Adrenal gland (tissue), 9 donors: ENCODE measurements at regions not wholly inside any gene's neighbourhood (a gene's known extent, or its start where the extent isn't known, plus 50 kb on each side); places are given as distances from the start of the nearest gene placed in this dataset.

Experiments
- DNase-seq, 7 donors: peaks; one replicate each; pipeline ENCODE4 v3.0.0-alpha.2; 2019 to 2020
- H3K27ac ChIP-seq, 5 donors: fragments of 200-600 bp; sonication (generic) in 4 of 5; 1 replicate in 3 of 5; 2 replicates in 2 of 5; pipeline versions ENCODE4 v1.5.1 to v1.8.0; 2016 to 2020; ENCODE audit warnings: mild to moderate bottlenecking in 1 of 5
- H3K27me3 ChIP-seq: fragments of 200-600 bp; 2 replicates; pipeline ENCODE4 v1.8.0; 2021
- H3K36me3 ChIP-seq, 2 donors: fragments of 200-600 bp; replicated peaks in 1 of 2; 1 replicate in 1 of 2; 2 replicates in 1 of 2; pipeline versions ENCODE4 v1.5.1 to v1.8.0; 2018 to 2022
- H3K4me1 ChIP-seq, 2 donors: fragments of 200-600 bp; replicated peaks in 1 of 2; 1 replicate in 1 of 2; 2 replicates in 1 of 2; pipeline versions ENCODE4 v1.5.1 to v1.8.0; 2018 to 2021
- H3K4me3 ChIP-seq, 4 donors: fragments of 200-600 bp; sonication (generic) in 3 of 4; one replicate each; pipeline ENCODE4 v1.5.1; 2016 to 2018
- H3K9me3 ChIP-seq, 3 donors: fragments of 200-600 bp; sonication (generic) in 1 of 3; replicated peaks in 1 of 3; 1 replicate in 2 of 3; 2 replicates in 1 of 3; pipeline versions ENCODE4 v1.5.1 to v1.8.0; 2016 to 2021
- POLR2A ChIP-seq, 2 donors: fragments of 450-650 bp; IDR thresholded peaks; one replicate each; pipeline ENCODE4 v1.6.1; 2017; ENCODE audit warnings: antibody characterized with exemption in 2 of 2, mild to moderate bottlenecking in 2 of 2, moderate library complexity in 1 of 2
- WGBS, 4 donors: extraction: QIAGEN DNeasy Blood & Tissue Kit in 2 of 4; methylation state at CpG; one replicate each; pipeline versions ENCODE4 v1.1.5 to v1.1.7; 2013 to 2017; 5-methylcytosine and 5-hydroxymethylcytosine counted together
- intact Hi-C, 2 donors: fragments of 100-400 bp; cut with DNase I; formaldehyde crosslinking; loops; one replicate each; pipeline versions ENCODE4 v1.14.1 to v1.15.0; 2022 to 2023
- TF ChIP-seq, protein P1 (sequence below), 6 experiments: fragments of 450-650 bp in 4 of 6; fragments of 200-600 bp in 2 of 6; sonication (generic) in 1 of 6; IDR thresholded peaks; 1 replicate in 5 of 6; 2 replicates in 1 of 6; pipeline versions ENCODE4 v1.5.1 to v1.8.0; 2016 to 2021; ENCODE audit warnings: antibody characterized with exemption in 6 of 6, mild to moderate bottlenecking in 2 of 6, moderate library complexity in 1 of 6
- donor health status: healthy with polysubstance abuse.
- donor health status: Bipolar disorder and iron deficiency.
- donor health status: DM: yes; HTN: yes; CAD: no.
- donor health status: DM: no; HTN: no; CAD: no.
- donor health status: DM: no; HTN: no; CAD: no.

GRCh38 chr6:48197941-48198340 is 86.9 kb upstream of the PTCHD4 start:
- H3K36me3 ChIP-seq, result no peaks in the 10 kb centered on the region

DNA sequence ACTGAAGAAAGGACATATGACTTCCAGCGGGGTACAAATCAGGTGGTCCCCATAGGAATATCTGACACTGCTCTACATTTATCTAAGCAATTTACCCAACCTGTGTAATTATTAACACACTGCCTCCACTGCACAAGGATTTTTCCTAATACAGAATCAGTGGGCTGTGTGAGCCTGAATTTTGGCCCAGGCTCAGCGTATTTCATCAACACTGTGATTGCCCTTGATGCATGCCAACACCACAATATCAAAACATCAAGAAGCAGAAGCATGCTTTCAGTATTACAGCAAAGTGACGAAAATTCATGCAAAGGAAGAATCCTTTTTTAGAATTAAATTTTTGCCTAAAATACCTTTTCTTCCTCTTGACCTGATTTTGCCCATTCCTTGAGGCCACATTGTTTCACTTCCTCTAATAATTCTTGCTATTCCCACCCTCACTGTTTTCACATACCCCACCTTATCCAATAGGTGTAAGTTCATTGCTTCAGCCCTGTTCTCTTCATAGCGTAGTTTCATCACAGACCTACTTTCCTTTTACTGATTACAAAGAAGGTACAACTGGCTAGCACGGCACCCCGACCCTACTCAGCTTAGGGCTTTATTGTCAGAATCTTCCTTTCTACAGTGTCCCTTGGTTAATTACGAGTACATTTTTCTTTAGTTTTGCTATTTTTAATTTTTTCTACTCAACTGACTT is 83.7 kb upstream of the PTCHD4 start:
- DNase-seq, result peak; percentile 14 to 66 (median 32)
- intact Hi-C loops, result no loop called here
- Histone ChIP-seq H3K36me3 (no peaks in the 10 kb centered on the region), H3K9me3 (no peaks in the 10 kb centered on the region), H3K27ac (no peak overlapping the region), H3K4me1 (no peaks in the 10 kb centered on the region), H3K4me3 (peak overlapping the region in 1 of 4 donors; percentile 5), H3K27me3 (no peaks in the 10 kb centered on the region)
- TF ChIP-seq, protein P1, sequence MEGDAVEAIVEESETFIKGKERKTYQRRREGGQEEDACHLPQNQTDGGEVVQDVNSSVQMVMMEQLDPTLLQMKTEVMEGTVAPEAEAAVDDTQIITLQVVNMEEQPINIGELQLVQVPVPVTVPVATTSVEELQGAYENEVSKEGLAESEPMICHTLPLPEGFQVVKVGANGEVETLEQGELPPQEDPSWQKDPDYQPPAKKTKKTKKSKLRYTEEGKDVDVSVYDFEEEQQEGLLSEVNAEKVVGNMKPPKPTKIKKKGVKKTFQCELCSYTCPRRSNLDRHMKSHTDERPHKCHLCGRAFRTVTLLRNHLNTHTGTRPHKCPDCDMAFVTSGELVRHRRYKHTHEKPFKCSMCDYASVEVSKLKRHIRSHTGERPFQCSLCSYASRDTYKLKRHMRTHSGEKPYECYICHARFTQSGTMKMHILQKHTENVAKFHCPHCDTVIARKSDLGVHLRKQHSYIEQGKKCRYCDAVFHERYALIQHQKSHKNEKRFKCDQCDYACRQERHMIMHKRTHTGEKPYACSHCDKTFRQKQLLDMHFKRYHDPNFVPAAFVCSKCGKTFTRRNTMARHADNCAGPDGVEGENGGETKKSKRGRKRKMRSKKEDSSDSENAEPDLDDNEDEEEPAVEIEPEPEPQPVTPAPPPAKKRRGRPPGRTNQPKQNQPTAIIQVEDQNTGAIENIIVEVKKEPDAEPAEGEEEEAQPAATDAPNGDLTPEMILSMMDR (IDR thresholded peaks at IDR 0.05), result no peak
- TF ChIP-seq POLR2A (IDR thresholded peaks at IDR 0.05), result no peak
- 65 to 70% (median 67%) methylated on average over 7 of the region's 7 CpGs for WGBS, 4 donors

More at GRCh38 chr6:48197941-48198340, 86.9 kb upstream of the PTCHD4 start:
- 75 to 82% (median 78%) methylated on average over 2 of the region's 2 CpGs for WGBS, 4 donors
- no peak for DNase-seq
- Histone ChIP-seq H3K4me1 (no peaks in the 10 kb centered on the region), H3K4me3 (no peak overlapping the region), H3K27ac (no peak overlapping the region), H3K27me3 (no peaks in the 10 kb centered on the region), H3K9me3 (no peaks in the 10 kb centered on the region)
- no peak for TF ChIP-seq POLR2A (IDR thresholded peaks at IDR 0.05)
- TF ChIP-seq, protein P1 (IDR thresholded peaks at IDR 0.05), result no peak
- intact Hi-C loops, result no loop called here

DNA sequence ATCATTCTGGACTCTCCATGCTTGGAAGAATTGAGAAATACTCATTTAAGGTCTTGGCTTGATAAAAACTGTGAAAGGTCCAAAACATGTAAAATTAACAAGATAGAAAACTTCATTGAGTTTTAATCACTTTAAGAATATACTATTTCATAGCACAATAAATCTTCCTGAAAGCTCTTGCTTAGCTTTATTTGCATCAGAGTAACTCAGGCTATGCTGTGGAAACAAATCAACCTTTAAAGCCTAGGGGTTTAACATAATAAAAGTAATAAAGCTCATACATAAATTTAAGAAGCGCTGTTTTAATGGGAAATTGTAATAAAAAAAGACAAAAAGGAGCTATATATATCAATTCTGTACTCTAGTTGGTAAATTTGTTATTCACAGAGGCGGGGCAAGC is 77.2 kb upstream of the PTCHD4 start:
- TF ChIP-seq, protein P1 (IDR thresholded peaks at IDR 0.05), result no peak
- no peak for TF ChIP-seq POLR2A (IDR thresholded peaks at IDR 0.05)
- Histone ChIP-seq H3K36me3 (no peaks in the 10 kb centered on the region), H3K27ac (no peak overlapping the region), H3K9me3 (no peaks in the 10 kb centered on the region), H3K4me3 (no peak overlapping the region), H3K4me1 (no peaks in the 10 kb centered on the region), H3K27me3 (no peaks in the 10 kb centered on the region)
- no peak for DNase-seq
- 92 to 95% (median 93%) methylated on average over 2 of the region's 2 CpGs for WGBS, 4 donors
- intact Hi-C loops, result no loop called here

GRCh38 chr6:48186746-48187145 is 75.7 kb upstream of the PTCHD4 start:
- H3K36me3 ChIP-seq, result no peaks in the 10 kb centered on the region
- no peak overlapping the region for H3K4me3 ChIP-seq
- intact Hi-C loops, result no loop called here
- H3K27me3 ChIP-seq, result no peaks in the 10 kb centered on the region
- TF ChIP-seq, protein P1 (IDR thresholded peaks at IDR 0.05), result no peak
- TF ChIP-seq POLR2A (IDR thresholded peaks at IDR 0.05), result no peak
- no peaks in the 10 kb centered on the region for H3K4me1 ChIP-seq
- WGBS, 4 donors, result 92 to 100% (median 96%) methylated on average over 1 of the region's 1 CpG
- no peak for DNase-seq
- no peak overlapping the region for H3K27ac ChIP-seq
- H3K9me3 ChIP-seq, result no peaks in the 10 kb centered on the region
